Mesendoderm (in vitro differentiated cells): ENCODE measurements at regions not wholly inside any gene's neighbourhood (a gene's known extent, or its start where the extent isn't known, plus 50 kb on each side); places are given as distances from the start of the nearest gene placed in this dataset.

ENCODE experiments used
- DNase-seq: peaks from one replicate; pipeline ENCODE4 v3.0.0; 2013
- H2AK5ac ChIP-seq: 2 replicates; pipeline ENCODE4 v1.6.1; 2013; ENCODE audit warnings: low read length, inconsistent platforms
- H2BK120ac ChIP-seq: 2 replicates; pipeline ENCODE4 v1.6.1; 2013; ENCODE audit warnings: low read depth, mild to moderate bottlenecking, low read length, moderate library complexity, mixed read lengths
- H2BK15ac ChIP-seq: replicated peaks from 2 replicates; pipeline ENCODE4 v1.6.1; 2013; ENCODE audit warnings: low read depth, mild to moderate bottlenecking, moderate library complexity
- H2BK5ac ChIP-seq: 2 replicates; pipeline ENCODE4 v1.6.1; 2013; ENCODE audit warnings: low read length, inconsistent platforms
- H3K18ac ChIP-seq: 2 replicates; pipeline ENCODE4 v1.6.1; 2013; ENCODE audit warnings: mild to moderate bottlenecking, low read length, mixed read lengths
- H3K23ac ChIP-seq: one replicate; pipeline ENCODE4 v1.6.1; 2013; ENCODE audit warnings: low read length
- H3K27ac ChIP-seq: 2 replicates; pipeline ENCODE4 v1.5.1; 2013; ENCODE audit warnings: low read depth, mild to moderate bottlenecking, inconsistent platforms, low read length, moderate library complexity
- H3K27me3 ChIP-seq: 2 replicates; pipeline ENCODE4 v1.6.1; 2013; ENCODE audit warnings: low read length, control low read depth, mild to moderate bottlenecking, inconsistent platforms; ENCODE audit not compliant: insufficient read depth, poor library complexity
- H3K36me3 ChIP-seq: 2 replicates; pipeline ENCODE4 v1.6.1; 2013; ENCODE audit warnings: low read length, inconsistent platforms; ENCODE audit not compliant: control insufficient read depth, insufficient read depth
- H3K4ac ChIP-seq: one replicate; pipeline ENCODE4 v1.6.1; 2013; ENCODE audit warnings: low read depth, mild to moderate bottlenecking, low read length, moderate library complexity
- H3K4me1 ChIP-seq: 2 replicates; pipeline ENCODE4 v1.6.1; 2013; ENCODE audit warnings: low read depth, low read length, inconsistent platforms; ENCODE audit not compliant: control insufficient read depth
- H3K4me2 ChIP-seq: 2 replicates; pipeline ENCODE4 v1.6.1; 2013; ENCODE audit warnings: low read length
- H3K4me3 ChIP-seq: 2 replicates; pipeline ENCODE4 v1.5.1; 2013; ENCODE audit warnings: mild to moderate bottlenecking, low read length
- H3K56ac ChIP-seq: one replicate; pipeline ENCODE4 v1.6.1; 2013; ENCODE audit warnings: low read length
- H3K79me1 ChIP-seq: 2 replicates; pipeline ENCODE4 v1.6.1; 2013; ENCODE audit warnings: low read length, inconsistent platforms
- H3K79me2 ChIP-seq: 2 replicates; pipeline ENCODE4 v1.6.1; 2013; ENCODE audit warnings: mild to moderate bottlenecking, low read length; ENCODE audit not compliant: control insufficient read depth, insufficient read depth
- H3K9ac ChIP-seq: 2 replicates; pipeline ENCODE4 v1.6.1; 2013; ENCODE audit warnings: low read length, inconsistent platforms
- H4K5ac ChIP-seq: one replicate; pipeline ENCODE4 v1.6.1; 2013; ENCODE audit warnings: low read length
- H4K8ac ChIP-seq: one replicate; pipeline ENCODE4 v1.6.1; 2013; ENCODE audit warnings: low read depth, mild to moderate bottlenecking, control low read depth, low read length, moderate library complexity
- WGBS: extraction: QIAGEN DNeasy Blood & Tissue Kit; methylation state at CpG from one replicate; pipeline ENCODE4 v1.1.7; 2013; ENCODE audit warnings: low lambda C conversion rate, missing lambda C conversion rate; ENCODE audit not compliant: insufficient coverage; ENCODE audit errors: extremely low coverage; 5-methylcytosine and 5-hydroxymethylcytosine counted together

DNA sequence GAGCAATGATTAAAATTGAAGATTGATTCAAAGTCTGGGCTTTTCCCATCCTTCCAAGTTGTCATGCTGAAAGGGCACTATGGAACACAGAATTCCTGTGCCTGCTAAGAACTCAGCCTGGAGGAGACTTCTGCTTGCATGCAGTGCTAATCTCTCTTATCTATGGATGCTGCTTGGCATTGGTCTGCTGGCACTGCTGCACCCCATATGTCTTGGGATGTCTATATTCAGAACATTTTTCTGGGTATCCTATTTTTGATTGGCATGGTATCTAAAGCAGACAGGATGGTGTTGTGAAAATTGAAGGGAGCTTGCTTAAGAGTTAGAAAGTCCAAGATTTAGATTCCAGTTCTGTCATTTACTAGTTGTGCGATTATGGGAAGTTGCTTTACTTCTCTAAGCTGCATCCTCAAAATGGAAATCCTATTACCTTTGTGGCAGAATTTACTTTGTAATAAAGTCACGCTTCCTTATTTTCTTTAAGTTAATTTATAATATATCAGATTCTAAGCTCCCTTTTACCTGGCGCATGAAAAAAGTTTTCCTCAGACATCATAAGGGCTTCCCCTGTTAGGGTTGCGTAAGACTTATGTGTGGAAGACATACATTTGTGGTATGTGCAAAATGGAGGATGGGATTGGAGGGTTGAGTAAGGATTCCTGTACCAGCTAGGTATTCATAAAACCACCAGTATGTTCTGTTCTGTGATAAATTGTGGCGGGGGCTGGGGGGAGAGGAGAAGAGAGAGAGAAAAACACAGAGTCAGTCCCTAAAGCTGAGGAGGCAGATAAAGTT is 254.0 kb downstream of the DMAC1 start:
- no peak overlapping the region for H4K8ac ChIP-seq
- no peak overlapping the region for H3K27ac ChIP-seq
- no peak overlapping the region for H3K4ac ChIP-seq
- no peaks in the 10 kb centered on the region for H3K4me1 ChIP-seq
- no peaks in the 10 kb centered on the region for H3K79me2 ChIP-seq
- H3K9ac ChIP-seq = no peak overlapping the region
- DNase-seq = no peak
- H4K5ac ChIP-seq = no peak overlapping the region
- no peak overlapping the region for H2BK5ac ChIP-seq
- no peak overlapping the region for H3K4me3 ChIP-seq
- no peaks in the 10 kb centered on the region for H3K79me1 ChIP-seq
- no peak overlapping the region for H2BK120ac ChIP-seq
- no CpG with 5 or more reads among the region's 5 CpGs for WGBS
- H3K36me3 ChIP-seq = no peaks in the 10 kb centered on the region
- no peak overlapping the region for H2AK5ac ChIP-seq
- no peak overlapping the region for H3K18ac ChIP-seq
- no peak overlapping the region for H3K56ac ChIP-seq
- no peaks in the 10 kb centered on the region for H3K27me3 ChIP-seq
- no peak overlapping the region for H2BK15ac ChIP-seq
- no peak overlapping the region for H3K4me2 ChIP-seq
- no peak overlapping the region for H3K23ac ChIP-seq

GRCh38 chr9:7542693-7543092 is 256.9 kb downstream of the DMAC1 start:
- H3K4me1 ChIP-seq = no peaks in the 10 kb centered on the region

DNA sequence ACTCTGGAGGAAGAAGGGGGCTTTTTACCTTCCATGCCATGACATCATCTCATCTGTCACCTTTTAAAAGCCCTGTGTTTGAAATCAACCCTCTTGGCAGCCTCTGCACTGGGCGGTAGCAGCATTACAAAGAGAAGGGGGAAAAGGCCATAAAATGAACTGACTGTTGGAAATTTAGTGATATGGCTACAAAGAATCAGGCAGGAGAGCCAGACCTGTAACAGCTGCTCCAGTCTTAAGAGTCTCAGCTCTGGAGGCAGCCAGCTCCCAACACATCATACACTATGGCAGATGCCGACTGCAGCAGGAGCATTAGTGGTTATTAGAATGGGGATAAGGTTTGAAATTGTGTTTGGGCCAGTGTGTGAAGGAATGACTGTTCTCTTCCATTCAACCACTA is 257.5 kb downstream of the DMAC1 start:
- Histone ChIP-seq H3K9ac (no peak overlapping the region), H3K79me1 (no peaks in the 10 kb centered on the region), H3K4ac (no peak overlapping the region), H3K36me3 (no peaks in the 10 kb centered on the region), H3K27ac (no peak overlapping the region), H3K4me2 (no peak overlapping the region), H2BK15ac (no peak overlapping the region), H3K56ac (no peak overlapping the region), H3K18ac (no peak overlapping the region), H4K8ac (no peak overlapping the region), H4K5ac (no peak overlapping the region), H3K23ac (no peak overlapping the region), H3K4me1 (no peaks in the 10 kb centered on the region), H2BK120ac (no peak overlapping the region), H3K79me2 (no peaks in the 10 kb centered on the region), H3K27me3 (no peaks in the 10 kb centered on the region), H3K4me3 (no peak overlapping the region), H2BK5ac (no peak overlapping the region), H2AK5ac (no peak overlapping the region)
- no peak for DNase-seq
- WGBS = no CpG with 5 or more reads among the region's 2 CpGs

More at GRCh38 chr9:7542693-7543092, 256.9 kb downstream of the DMAC1 start:
- WGBS = no CpG with 5 or more reads among the region's 4 CpGs
- no peak overlapping the region for H2AK5ac ChIP-seq
- no peak overlapping the region for H3K27ac ChIP-seq
- H3K23ac ChIP-seq = no peak overlapping the region
- no peaks in the 10 kb centered on the region for H3K36me3 ChIP-seq
- H2BK5ac ChIP-seq = no peak overlapping the region
- H2BK120ac ChIP-seq = no peak overlapping the region
- H2BK15ac ChIP-seq = no peak overlapping the region
- no peak overlapping the region for H3K4ac ChIP-seq
- no peak for DNase-seq
- no peak overlapping the region for H4K5ac ChIP-seq
- no peaks in the 10 kb centered on the region for H3K79me2 ChIP-seq
- no peak overlapping the region for H3K18ac ChIP-seq
- H3K4me2 ChIP-seq = no peak overlapping the region
- no peak overlapping the region for H3K4me3 ChIP-seq
- H3K56ac ChIP-seq = no peak overlapping the region
- H3K27me3 ChIP-seq = no peaks in the 10 kb centered on the region
- H3K9ac ChIP-seq = no peak overlapping the region
- no peak overlapping the region for H4K8ac ChIP-seq
- no peaks in the 10 kb centered on the region for H3K79me1 ChIP-seq

- Histone ChIP-seq H3K23ac (no peak overlapping the region), H3K4me1 (no peaks in the 10 kb centered on the region), H3K18ac (no peak overlapping the region), H3K9ac (no peak overlapping the region), H3K4me3 (no peak overlapping the region), H3K79me2 (no peaks in the 10 kb centered on the region), H3K56ac (no peak overlapping the region), H3K4ac (no peak overlapping the region), H2BK15ac (no peak overlapping the region), H3K36me3 (no peaks in the 10 kb centered on the region), H4K8ac (no peak overlapping the region), H2BK120ac (no peak overlapping the region), H3K27me3 (no peaks in the 10 kb centered on the region), H2AK5ac (no peak overlapping the region), H3K4me2 (no peak overlapping the region), H2BK5ac (no peak overlapping the region), H3K79me1 (no peaks in the 10 kb centered on the region), H4K5ac (no peak overlapping the region), H3K27ac (no peak overlapping the region)
- no CpG with 5 or more reads among the region's 4 CpGs for WGBS
- peak; percentile 77 for DNase-seq
Measured at GRCh38 chr9:7536310-7536939, 263.2 kb downstream of the DMAC1 start.

DNA sequence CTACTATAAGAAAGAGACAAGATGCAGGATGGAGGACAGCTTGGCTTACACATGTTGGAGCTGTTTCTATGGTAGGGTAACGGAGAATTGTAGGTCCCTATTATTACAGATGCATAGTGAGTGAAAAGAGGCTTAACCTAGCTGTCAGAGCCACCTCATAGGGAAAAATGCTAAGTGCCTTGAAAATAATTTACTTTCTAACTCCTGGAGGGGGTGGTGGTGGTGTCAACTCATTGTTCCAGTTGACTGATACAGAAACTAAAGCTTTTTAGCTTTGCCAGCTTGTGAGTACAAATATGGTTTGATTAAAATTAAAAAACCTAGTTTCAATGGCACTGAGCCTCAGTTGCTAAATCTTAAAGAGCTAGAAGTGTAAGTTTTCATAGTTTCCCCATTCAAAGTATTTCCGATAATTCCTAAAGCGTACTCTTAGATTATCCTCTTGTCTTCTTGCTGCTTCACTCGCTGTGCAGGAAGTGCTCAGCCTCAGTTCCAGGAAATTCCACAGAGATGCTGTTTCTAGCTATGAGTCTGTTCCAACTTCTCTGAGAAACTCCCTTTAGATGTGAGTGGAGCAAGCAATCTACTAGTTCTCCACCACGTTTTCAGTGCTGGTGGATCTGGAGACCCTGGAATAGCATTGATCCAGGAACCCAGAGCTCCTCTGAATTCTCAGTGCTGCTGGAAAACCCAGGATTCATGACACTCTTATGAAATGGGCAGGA is 265.2 kb downstream of the DMAC1 start:
- Histone ChIP-seq H2AK5ac (no peak overlapping the region), H2BK120ac (no peak overlapping the region), H3K4me1 (no peaks in the 10 kb centered on the region), H4K5ac (no peak overlapping the region), H3K27me3 (no peaks in the 10 kb centered on the region), H2BK15ac (no peak overlapping the region), H3K36me3 (no peaks in the 10 kb centered on the region), H3K79me1 (no peaks in the 10 kb centered on the region), H3K18ac (no peak overlapping the region), H3K4me3 (no peak overlapping the region), H3K4me2 (no peak overlapping the region), H3K56ac (no peak overlapping the region), H3K9ac (no peak overlapping the region), H3K4ac (no peak overlapping the region), H3K79me2 (no peaks in the 10 kb centered on the region), H2BK5ac (no peak overlapping the region), H3K27ac (no peak overlapping the region), H4K8ac (no peak overlapping the region), H3K23ac (no peak overlapping the region)
- no peak for DNase-seq
- no CpG with 5 or more reads among the region's 5 CpGs for WGBS
